H9 (cell line): ENCODE measurements at regions not wholly inside any gene's neighbourhood (a gene's known extent, or its start where the extent isn't known, plus 50 kb on each side); places are given as distances from the start of the nearest gene placed in this dataset.
A peak's percentile ranks its signal among the peaks of the same experiment; 100 is the strongest.

Experiments used
- DNase-seq: peaks from one replicate; pipeline ENCODE4 v3.0.0-alpha.2; 2017
- H2AFZ ChIP-seq: one replicate; pipeline ENCODE4 v1.6.1; 2013; ENCODE audit warnings: mild to moderate bottlenecking, low read length, control low read depth, moderate library complexity
- H2AK5ac ChIP-seq: 2 replicates; pipeline ENCODE4 v1.6.1; 2013; ENCODE audit warnings: low read length, control low read depth, mixed read lengths; ENCODE audit not compliant: insufficient read length
- H2BK120ac ChIP-seq: one replicate; pipeline ENCODE4 v1.6.1; 2013; ENCODE audit warnings: low read depth, mild to moderate bottlenecking, low read length, control low read depth, inconsistent platforms; ENCODE audit not compliant: poor library complexity, severe bottlenecking
- H2BK12ac ChIP-seq: 2 replicates; pipeline ENCODE4 v1.6.1; 2013; ENCODE audit warnings: low read length, control low read depth, mixed read lengths, low read depth; ENCODE audit not compliant: insufficient read length
- H2BK15ac ChIP-seq: 2 replicates; pipeline ENCODE4 v1.6.1; 2013; ENCODE audit warnings: low read depth, low read length, control low read depth
- H2BK20ac ChIP-seq: one replicate; pipeline ENCODE4 v1.6.1; 2013; ENCODE audit warnings: low read depth, mild to moderate bottlenecking, low read length, control low read depth, inconsistent platforms; ENCODE audit not compliant: poor library complexity, severe bottlenecking
- H2BK5ac ChIP-seq: 2 replicates; pipeline ENCODE4 v1.6.1; 2013; ENCODE audit warnings: low read length, control low read depth, mixed read lengths; ENCODE audit not compliant: insufficient read length
- H3K14ac ChIP-seq: 2 replicates; pipeline ENCODE4 v1.6.1; 2013; ENCODE audit warnings: low read length, control low read depth; ENCODE audit not compliant: insufficient read depth
- H3K18ac ChIP-seq: 2 replicates; pipeline ENCODE4 v1.6.1; 2013; ENCODE audit warnings: low read depth, mild to moderate bottlenecking, mixed read lengths, low read length, control low read depth; ENCODE audit not compliant: insufficient read length
- H3K23ac ChIP-seq: 2 replicates; pipeline ENCODE4 v1.6.1; 2013; ENCODE audit warnings: low read length, control low read depth, mixed read lengths, low read depth; ENCODE audit not compliant: insufficient read length
- H3K23me2 ChIP-seq: 2 replicates; pipeline ENCODE4 v1.6.1; 2013; ENCODE audit warnings: low read depth, mild to moderate bottlenecking, mixed read lengths, low read length, control low read depth; ENCODE audit not compliant: insufficient read length, poor library complexity, severe bottlenecking
- H3K27ac ChIP-seq: 2 replicates; pipeline ENCODE4 v1.5.1; 2013; ENCODE audit warnings: low read length, control low read depth, mixed read lengths, low read depth; ENCODE audit not compliant: insufficient read length
- H3K27me3 ChIP-seq: 2 replicates; pipeline ENCODE4 v1.6.1; 2013; ENCODE audit warnings: low read length, control low read depth, inconsistent platforms; ENCODE audit not compliant: insufficient read depth
- H3K4ac ChIP-seq: 2 replicates; pipeline ENCODE4 v1.6.1; 2013; ENCODE audit warnings: low read depth, mild to moderate bottlenecking, control low read depth, inconsistent platforms, low read length, moderate library complexity
- H3K4me1 ChIP-seq: 2 replicates; pipeline ENCODE4 v1.6.1; 2013; ENCODE audit warnings: low read length, control low read depth, inconsistent platforms; ENCODE audit not compliant: insufficient read depth
- H3K4me2 ChIP-seq: 2 replicates; pipeline ENCODE4 v1.6.1; 2013; ENCODE audit warnings: low read length, control low read depth, mixed read lengths; ENCODE audit not compliant: insufficient read length, insufficient read depth
- H3K56ac ChIP-seq: 2 replicates; pipeline ENCODE4 v1.6.1; 2013; ENCODE audit warnings: low read depth, mild to moderate bottlenecking, mixed read lengths, low read length, control low read depth; ENCODE audit not compliant: insufficient read length
- H3K79me1 ChIP-seq: 2 replicates; pipeline ENCODE4 v1.6.1; 2013; ENCODE audit warnings: low read depth, mild to moderate bottlenecking, moderate library complexity, low read length, control low read depth, inconsistent platforms; ENCODE audit not compliant: insufficient read depth, poor library complexity, severe bottlenecking
- H3K79me2 ChIP-seq: 2 replicates; pipeline ENCODE4 v1.6.1; 2013; ENCODE audit warnings: low read length, control low read depth, inconsistent platforms; ENCODE audit not compliant: insufficient read depth
- H3K9ac ChIP-seq: 2 replicates; pipeline ENCODE4 v1.6.1; 2013; ENCODE audit warnings: low read length, control low read depth, mixed read lengths; ENCODE audit not compliant: insufficient read length; ENCODE audit errors: extremely low read depth
- H3K9me3 ChIP-seq: one replicate; pipeline ENCODE4 v1.6.1; 2013; ENCODE audit warnings: low read depth, low read length, inconsistent platforms; ENCODE audit not compliant: control insufficient read depth
- H3T11ph ChIP-seq: one replicate; pipeline ENCODE4 v1.6.1; 2013; ENCODE audit warnings: mild to moderate bottlenecking, low read length, control low read depth, inconsistent platforms
- H4K20me1 ChIP-seq: one replicate; pipeline ENCODE4 v1.6.1; 2013; ENCODE audit not compliant: control insufficient read depth, insufficient read length, insufficient read depth
- H4K5ac ChIP-seq: 2 replicates; pipeline ENCODE4 v1.6.1; 2013; ENCODE audit warnings: low read depth, mild to moderate bottlenecking, mixed read lengths, low read length, control low read depth; ENCODE audit not compliant: insufficient read length
- H4K8ac ChIP-seq: replicated peaks from 2 replicates; pipeline ENCODE4 v1.6.1; 2013; ENCODE audit warnings: low read length, control low read depth, mixed read lengths, low read depth; ENCODE audit not compliant: insufficient read length
- H4K91ac ChIP-seq: 2 replicates; pipeline ENCODE4 v1.6.1; 2013; ENCODE audit warnings: low read depth, mild to moderate bottlenecking, moderate library complexity, mixed read lengths, low read length, control low read depth; ENCODE audit not compliant: insufficient read length
- H3K27ac Mint-ChIP-seq, 3 experiments: 2 replicates in 2 of 3; 3 replicates in 1 of 3; pipeline ENCODE4 v1.8.0; 2020 to 2021; ENCODE audit warnings: mixed read lengths in 3 of 3, mild to moderate bottlenecking in 1 of 3, moderate library complexity in 1 of 3
- H3K27me3 Mint-ChIP-seq: 2 replicates; pipeline ENCODE4 v1.8.0; 2021; ENCODE audit warnings: low read depth, mild to moderate bottlenecking, moderate library complexity, mixed read lengths
- H3K36me3 Mint-ChIP-seq, 3 experiments: 2 replicates in 2 of 3; 3 replicates in 1 of 3; pipeline ENCODE4 v1.8.0; 2020 to 2021; ENCODE audit warnings: low read depth in 3 of 3, mixed read lengths in 3 of 3; ENCODE audit not compliant: insufficient read depth in 1 of 3
- H3K4me1 Mint-ChIP-seq, 2 experiments: 2 replicates each; pipeline ENCODE4 v1.8.0; 2020; ENCODE audit warnings: mixed read lengths in 2 of 2
- H3K4me3 Mint-ChIP-seq, 2 experiments: 2 replicates in 1 of 2; 3 replicates in 1 of 2; pipeline ENCODE4 v1.8.0; 2020 to 2021; ENCODE audit warnings: mild to moderate bottlenecking in 2 of 2, mixed read lengths in 2 of 2, moderate library complexity in 1 of 2
- H3K9me3 Mint-ChIP-seq, 2 experiments: 2 replicates in 1 of 2; 3 replicates in 1 of 2; pipeline ENCODE4 v1.8.0; 2020; ENCODE audit warnings: mild to moderate bottlenecking in 2 of 2, mixed read lengths in 2 of 2, moderate library complexity in 1 of 2
- CTCF ChIP-seq: fragments of 200-600 bp; sonication (generic); conservative IDR thresholded peaks from 3 replicates; pipeline ENCODE4 v1.8.0; 2021; ENCODE audit warnings: antibody characterized with exemption, mild to moderate bottlenecking
- WGBS: extraction: QIAGEN DNeasy Blood & Tissue Kit; methylation state at CpG from one replicate; pipeline ENCODE4 v1.1.7; 2013; ENCODE audit warnings: missing lambda C conversion rate, low lambda C conversion rate, mixed read lengths; ENCODE audit not compliant: insufficient read length; ENCODE audit errors: extremely low coverage; 5-methylcytosine and 5-hydroxymethylcytosine counted together

GRCh38 chr4:181258569-181258968 lies 984.6 kb upstream of the TENM3 start:
- TF ChIP-seq CTCF, result no peak
- Histone ChIP-seq H3K56ac (no peak overlapping the region), H2BK15ac (no peak overlapping the region), H3K4me2 (no peak overlapping the region), H2BK12ac (no peak overlapping the region), H3K18ac (no peak overlapping the region), H3K27ac (no peak overlapping the region), H3K9ac (no peak overlapping the region), H3K27me3 (no peaks in the 10 kb centered on the region), H4K20me1 (no peaks in the 10 kb centered on the region), H3T11ph (no peak overlapping the region), H3K79me1 (no peaks in the 10 kb centered on the region), H3K4me1 (no peaks in the 10 kb centered on the region), H3K14ac (no peak overlapping the region), H2BK5ac (no peak overlapping the region), H3K4ac (no peak overlapping the region), H3K23me2 (no peaks in the 10 kb centered on the region), H2BK20ac (no peak overlapping the region), H3K23ac (no peak overlapping the region), H2AK5ac (no peak overlapping the region), H2BK120ac (no peak overlapping the region), H3K9me3 (no peaks in the 10 kb centered on the region), H4K8ac (no peak overlapping the region), H2AFZ (peak overlapping the region; percentile 48), H3K79me2 (no peaks in the 10 kb centered on the region), H4K5ac (no peak overlapping the region), H4K91ac (no peak overlapping the region)
- Mint-ChIP-seq H3K36me3 (no peaks in the 10 kb centered on the region; a peak in 1 of 7 replicates), H3K27me3 (no peaks in the 10 kb centered on the region), H3K9me3 (no peaks in the 10 kb centered on the region), H3K4me3 (no peak overlapping the region), H3K27ac (peak overlapping the region; percentile 13 to 53 (median 14); a peak in 4 of 7 replicates), H3K4me1 (peaks cover 30 to 37% of the 10 kb centered on the region in 2 experiments)
- no peak for DNase-seq
- WGBS, result no CpG with 5 or more reads among the region's 2 CpGs
